ENCODE measurements at regions not wholly inside any gene's neighbourhood (a gene's known extent, or its start where the extent isn't known, plus 50 kb on each side); places are given as distances from the start of the nearest gene placed in this dataset.
A peak's percentile ranks its signal among the peaks of the same experiment; 100 is the strongest.

GRCh38 chr2:9758741-9759140, 84.5 kb upstream of the TAF1B start:
- FAIRE-seq = no peak

GRCh38 chr2:9760069-9760901, 83.0 kb upstream of the TAF1B start:
- no peak for FAIRE-seq

GRCh38 chr2:9760902-9761228, 82.4 kb upstream of the TAF1B start:
- FAIRE-seq = no peak

GRCh38 chr2:9761577-9761976, 81.7 kb upstream of the TAF1B start:
- no peak for FAIRE-seq

GRCh38 chr2:9762164-9762563, 81.1 kb upstream of the TAF1B start:
- FAIRE-seq = no peak

GRCh38 chr2:9762941-9763340, 80.3 kb upstream of the TAF1B start:
- no peak for FAIRE-seq

- no peak for FAIRE-seq
Observed at GRCh38 chr2:9763356-9764152, 79.7 kb upstream of the TAF1B start.

GRCh38 chr2:9764153-9764778, 79.0 kb upstream of the TAF1B start:
- no peak for FAIRE-seq

GRCh38 chr2:9765611-9766531, 77.4 kb upstream of the TAF1B start:
- FAIRE-seq = no peak

- FAIRE-seq = no peak
Observed at GRCh38 chr2:9767656-9768281, 75.5 kb upstream of the TAF1B start.

- no peak for FAIRE-seq
Observed at GRCh38 chr2:9768388-9768787, 74.9 kb upstream of the TAF1B start.

- FAIRE-seq = no peak
Observed at GRCh38 chr2:9769171-9770005, 73.9 kb upstream of the TAF1B start.

- FAIRE-seq = no peak
Observed at GRCh38 chr2:9770006-9770307, 73.3 kb upstream of the TAF1B start.

- FAIRE-seq = peak; percentile 9
Observed at GRCh38 chr2:9770308-9771100, 72.8 kb upstream of the TAF1B start.

GRCh38 chr2:9771101-9771449, 72.2 kb upstream of the TAF1B start:
- FAIRE-seq = no peak

- no peak for FAIRE-seq
Observed at GRCh38 chr2:9771481-9772017, 71.7 kb upstream of the TAF1B start.

- no peak for FAIRE-seq
Observed at GRCh38 chr2:9772035-9772998, 71.0 kb upstream of the TAF1B start.

- FAIRE-seq = no peak
Observed at GRCh38 chr2:9772999-9773902, 70.0 kb upstream of the TAF1B start.
